Loucy (cell line): ENCODE measurements at regions not wholly inside any gene's neighbourhood (a gene's known extent, or its start where the extent isn't known, plus 50 kb on each side); places are given as distances from the start of the nearest gene placed in this dataset.

Source experiments
- EZH2phosphoT487 ChIP-seq: fragments of 200-600 bp; IDR thresholded peaks from 2 replicates; pipeline ENCODE4 v1.6.1; 2018; ENCODE audit warnings: antibody characterized with exemption, mild to moderate bottlenecking, moderate library complexity, borderline replicate concordance
- TF ChIP-seq, protein P1 (sequence below): fragments of 200-600 bp; sonication (generic); conservative IDR thresholded peaks from 2 replicates; pipeline ENCODE4 v1.5.1; 2014; ENCODE audit warnings: mild to moderate bottlenecking, antibody characterized with exemption, low read length

DNA sequence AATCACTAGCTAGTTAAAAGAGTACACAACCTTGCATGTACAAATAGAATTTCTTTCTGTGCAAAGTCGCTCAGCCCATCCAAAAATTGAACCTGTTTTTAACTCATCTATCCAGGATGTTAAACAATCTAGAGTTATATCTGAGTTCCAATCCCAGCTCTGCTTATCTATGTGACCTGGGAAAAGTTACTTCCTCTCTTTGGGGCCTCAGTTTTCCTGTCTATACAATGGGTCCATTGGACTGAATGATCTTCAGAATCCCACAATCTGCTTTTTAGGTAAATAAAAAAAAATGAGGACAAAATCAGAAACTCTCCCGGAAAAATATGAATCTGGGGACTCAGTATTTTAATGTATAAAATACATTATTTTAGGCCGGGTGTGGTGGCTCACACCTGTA, 389.5 kb upstream of the PROX1 start:
- TF ChIP-seq, protein P1, sequence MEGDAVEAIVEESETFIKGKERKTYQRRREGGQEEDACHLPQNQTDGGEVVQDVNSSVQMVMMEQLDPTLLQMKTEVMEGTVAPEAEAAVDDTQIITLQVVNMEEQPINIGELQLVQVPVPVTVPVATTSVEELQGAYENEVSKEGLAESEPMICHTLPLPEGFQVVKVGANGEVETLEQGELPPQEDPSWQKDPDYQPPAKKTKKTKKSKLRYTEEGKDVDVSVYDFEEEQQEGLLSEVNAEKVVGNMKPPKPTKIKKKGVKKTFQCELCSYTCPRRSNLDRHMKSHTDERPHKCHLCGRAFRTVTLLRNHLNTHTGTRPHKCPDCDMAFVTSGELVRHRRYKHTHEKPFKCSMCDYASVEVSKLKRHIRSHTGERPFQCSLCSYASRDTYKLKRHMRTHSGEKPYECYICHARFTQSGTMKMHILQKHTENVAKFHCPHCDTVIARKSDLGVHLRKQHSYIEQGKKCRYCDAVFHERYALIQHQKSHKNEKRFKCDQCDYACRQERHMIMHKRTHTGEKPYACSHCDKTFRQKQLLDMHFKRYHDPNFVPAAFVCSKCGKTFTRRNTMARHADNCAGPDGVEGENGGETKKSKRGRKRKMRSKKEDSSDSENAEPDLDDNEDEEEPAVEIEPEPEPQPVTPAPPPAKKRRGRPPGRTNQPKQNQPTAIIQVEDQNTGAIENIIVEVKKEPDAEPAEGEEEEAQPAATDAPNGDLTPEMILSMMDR = no peak
- no peak for TF ChIP-seq EZH2phosphoT487
